Stomach (tissue), 8 donors: ENCODE measurements at regions not wholly inside any gene's neighbourhood (a gene's known extent, or its start where the extent isn't known, plus 50 kb on each side); places are given as distances from the start of the nearest gene placed in this dataset.

ENCODE experiments used
- DNase-seq, 2 donors: peaks; one replicate each; pipeline versions ENCODE4 v3.0.0 to v3.0.0-alpha.2; 2013 to 2019
- H3K27ac ChIP-seq, 5 donors: fragments of 200-600 bp in 4 of 5; sonication (generic) in 4 of 5; one replicate each; pipeline ENCODE4 v1.5.1; 2013 to 2019; ENCODE audit warnings: mild to moderate bottlenecking in 1 of 5, moderate library complexity in 1 of 5
- H3K27me3 ChIP-seq, 3 donors: fragments of 200-600 bp; sonication (generic); one replicate each; pipeline ENCODE4 v1.5.1; 2017 to 2019; ENCODE audit warnings: mixed run types in 1 of 3
- H3K36me3 ChIP-seq, 4 donors: fragments of 200-600 bp; sonication (generic); 1 replicate in 3 of 4; 2 replicates in 1 of 4; pipeline ENCODE4 v1.5.1; 2016 to 2019
- H3K4me1 ChIP-seq, 4 donors: fragments of 200-600 bp; sonication (generic); one replicate each; pipeline ENCODE4 v1.5.1; 2016 to 2019
- H3K4me3 ChIP-seq, 4 donors: fragments of 200-600 bp; sonication (generic) in 3 of 4; one replicate each; pipeline ENCODE4 v1.5.1; 2016 to 2019; ENCODE audit warnings: mild to moderate bottlenecking in 1 of 4
- H3K9me3 ChIP-seq, 4 donors: fragments of 200-600 bp; sonication (generic); one replicate each; pipeline ENCODE4 v1.5.1; 2016 to 2019
- CTCF ChIP-seq, 7 experiments: fragments of 450-650 bp in 4 of 7; fragments of 200-600 bp in 3 of 7; sonication (generic) in 3 of 7; IDR thresholded peaks; one replicate each; pipeline ENCODE4 v1.5.1; 2016 to 2019; ENCODE audit warnings: antibody characterized with exemption in 7 of 7, control low read depth in 2 of 7, mild to moderate bottlenecking in 1 of 7
- EP300 ChIP-seq: sonication (generic); formaldehyde crosslinking; IDR thresholded peaks from one replicate; pipeline ENCODE4 v1.6.1; 2017; ENCODE audit warnings: antibody characterized with exemption
- POLR2A ChIP-seq, 4 donors: fragments of 450-650 bp; IDR thresholded peaks; one replicate each; pipeline ENCODE4 v1.6.1; 2016; ENCODE audit warnings: antibody characterized with exemption in 4 of 4, control low read depth in 2 of 4, mild to moderate bottlenecking in 1 of 4, moderate library complexity in 1 of 4
- POLR2AphosphoS5 ChIP-seq, 3 donors: sonication (generic); formaldehyde crosslinking; IDR thresholded peaks; one replicate each; pipeline ENCODE4 v1.6.1; 2016; ENCODE audit warnings: antibody characterized with exemption in 3 of 3
- WGBS, 5 donors: extraction: QIAGEN DNeasy Blood & Tissue Kit in 3 of 5; methylation state at CpG; one replicate each; pipeline versions ENCODE4 v1.1.5 to v1.1.7; 2013 to 2018; 5-methylcytosine and 5-hydroxymethylcytosine counted together
- intact Hi-C: fragments of 100-400 bp; cut with DNase I; formaldehyde crosslinking; loops from one replicate; pipeline ENCODE4 v1.15.1; 2023; ENCODE audit warnings: low total_unique reads
- donor health status: healthy with polysubstance abuse.
- donor health status: Bipolar disorder and iron deficiency.
- donor health status: healthy.

GRCh38 chr7:116351966-116352365 lies 141.6 kb downstream of the TES start:
- H3K27ac ChIP-seq = peak overlapping the region in 1 of 5 donors; percentile 85
- H3K4me3 ChIP-seq = no peak overlapping the region
- H3K4me1 ChIP-seq = peaks cover 33 to 41% (median 35%) of the 10 kb centered on the region in 4 donors
- TF ChIP-seq POLR2A (IDR thresholded peaks at IDR 0.05) = no peak
- no peak for TF ChIP-seq CTCF (IDR thresholded peaks at IDR 0.05)
- no peak for TF ChIP-seq EP300
- TF ChIP-seq POLR2AphosphoS5 (IDR thresholded peaks at IDR 0.05) = no peak
- H3K27me3 ChIP-seq = no peaks in the 10 kb centered on the region
- peaks cover 0 to 5% (median 0%) of the 10 kb centered on the region in 4 donors for H3K9me3 ChIP-seq
- DNase-seq = no peak
- no peaks in the 10 kb centered on the region for H3K36me3 ChIP-seq
- 92 to 96% (median 94%) methylated on average over 6 of the region's 6 CpGs for WGBS, 5 donors
- intact Hi-C loops = no loop called here

GRCh38 chr7:116353647-116354046 lies 143.3 kb downstream of the TES start:
- intact Hi-C loops = no loop called here

GRCh38 chr7:116354171-116354545 lies 143.8 kb downstream of the TES start:
- 15 to 36% (median 24%) methylated on average over 6 of the region's 6 CpGs for WGBS, 5 donors
- intact Hi-C loops = no loop called here
- Histone ChIP-seq H3K4me3 (peak overlapping the region in 2 of 4 donors; percentile 2 to 25), H3K27ac (peak overlapping the region; percentile 54 to 89 (median 85)), H3K4me1 (peaks cover 37 to 56% (median 43%) of the 10 kb centered on the region in 4 donors), H3K9me3 (no peaks in the 10 kb centered on the region), H3K36me3 (no peaks in the 10 kb centered on the region), H3K27me3 (no peaks in the 10 kb centered on the region)
- no peak for TF ChIP-seq POLR2A (IDR thresholded peaks at IDR 0.05)
- TF ChIP-seq POLR2AphosphoS5 (IDR thresholded peaks at IDR 0.05) = peak in 1 of 3 donors; percentile 41
- TF ChIP-seq CTCF (IDR thresholded peaks at IDR 0.05) = no peak
- peak; percentile 66 to 94 for DNase-seq

More at GRCh38 chr7:116353647-116354046, 143.3 kb downstream of the TES start:
- Histone ChIP-seq H3K36me3 (no peaks in the 10 kb centered on the region), H3K4me3 (no peak overlapping the region), H3K27me3 (no peaks in the 10 kb centered on the region), H3K9me3 (no peaks in the 10 kb centered on the region), H3K27ac (peak overlapping the region; percentile 64 to 89 (median 85)), H3K4me1 (peaks cover 37 to 56% (median 43%) of the 10 kb centered on the region in 4 donors)
- TF ChIP-seq EP300 (no peak), POLR2AphosphoS5 (IDR thresholded peaks at IDR 0.05) (peak in 2 of 3 donors; percentile 19 to 25)
- DNase-seq = peak; percentile 70 to 73
- 22 to 60% (median 33%) methylated on average over 2 of the region's 2 CpGs for whole genome bisulfite sequencing, 5 donors

GRCh38 chr7:116354546-116355423 lies 144.4 kb downstream of the TES start:
- Histone ChIP-seq H3K36me3 (no peaks in the 10 kb centered on the region), H3K9me3 (no peaks in the 10 kb centered on the region), H3K4me1 (peaks cover 37 to 56% (median 43%) of the 10 kb centered on the region in 4 donors), H3K27ac (peak overlapping the region; percentile 56 to 89 (median 85)), H3K4me3 (peak overlapping the region in 3 of 4 donors; percentile 2 to 25 (median 5)), H3K27me3 (no peaks in the 10 kb centered on the region)
- intact Hi-C loops = no loop called here
- TF ChIP-seq POLR2A (IDR thresholded peaks at IDR 0.05) = no peak
- TF ChIP-seq POLR2AphosphoS5 (IDR thresholded peaks at IDR 0.05) = peak; percentile 48 to 86 (median 76)
- DNase-seq = peak; percentile 72 to 93
- 8 to 15% (median 10%) methylated on average over 10 of the region's 10 CpGs for WGBS, 5 donors

GRCh38 chr7:116355424-116355765 lies 144.1 kb upstream of the CAV2 start:
- DNase-seq = no peak
- H3K36me3 ChIP-seq = no peaks in the 10 kb centered on the region
- H3K4me1 ChIP-seq = peaks cover 37 to 56% (median 43%) of the 10 kb centered on the region in 4 donors
- H3K27ac ChIP-seq = peak overlapping the region in 4 of 5 donors; percentile 76 to 89 (median 86)
- intact Hi-C loops = no loop called here
- H3K4me3 ChIP-seq = peak overlapping the region in 1 of 4 donors; percentile 25
- no peaks in the 10 kb centered on the region for H3K9me3 ChIP-seq
- TF ChIP-seq CTCF (IDR thresholded peaks at IDR 0.05) (no peak), POLR2AphosphoS5 (IDR thresholded peaks at IDR 0.05) (no peak), POLR2A (IDR thresholded peaks at IDR 0.05) (no peak), EP300 (no peak)
- WGBS, 5 donors = 37 to 68% (median 47%) methylated on average over 2 of the region's 2 CpGs
- no peaks in the 10 kb centered on the region for H3K27me3 ChIP-seq
